ENCODE measurements at regions not wholly inside any gene's neighbourhood (a gene's known extent, or its start where the extent isn't known, plus 50 kb on each side); places are given as distances from the start of the nearest gene placed in this dataset.

- H3K4me3 Mint-ChIP-seq, result no peak overlapping the region
- WGBS (ENCODE audit: extremely low coverage, insufficient read length, low lambda C conversion rate), result no CpG with 5 or more reads among the region's 5 CpGs
These were observed 282.9 kb downstream of the RMST start for GRCh38 chr12:97745406-97746101.

More at GRCh38 chr12:97745406-97746101, 282.9 kb downstream of the RMST start:
- Histone ChIP-seq H3K27me3 (ENCODE audit: insufficient read depth, low read length) (no peaks in the 10 kb centered on the region), H2AK5ac (ENCODE audit: insufficient read length, low read length) (no peak overlapping the region), H3T11ph (ENCODE audit: low read length) (no peak overlapping the region), H4K20me1 (ENCODE audit: control insufficient read depth, insufficient read depth, insufficient read length) (no peaks in the 10 kb centered on the region), H3K79me1 (ENCODE audit: insufficient read depth, low read depth, low read length, poor library complexity, severe bottlenecking) (no peaks in the 10 kb centered on the region), H3K4me2 (ENCODE audit: insufficient read depth, insufficient read length, low read length) (no peak overlapping the region), H3K9me3 (ENCODE audit: control insufficient read depth, low read depth, low read length) (no peaks in the 10 kb centered on the region), H3K27ac (ENCODE audit: insufficient read length, low read depth, low read length) (no peak overlapping the region), H3K23me2 (ENCODE audit: insufficient read length, low read depth, low read length, poor library complexity, severe bottlenecking) (no peaks in the 10 kb centered on the region), H2AFZ (ENCODE audit: low read length) (no peak overlapping the region), H3K4me1 (ENCODE audit: insufficient read depth, low read length) (no peaks in the 10 kb centered on the region), H3K4ac (ENCODE audit: low read depth, low read length) (no peak overlapping the region), H4K5ac (ENCODE audit: insufficient read length, low read depth, low read length) (no peak overlapping the region), H3K9ac (ENCODE audit: extremely low read depth, insufficient read length, low read length) (no peak overlapping the region), H2BK12ac (ENCODE audit: insufficient read length, low read depth, low read length) (no peak overlapping the region), H2BK15ac (ENCODE audit: low read depth, low read length) (no peak overlapping the region), H3K79me2 (ENCODE audit: insufficient read depth, low read length) (no peaks in the 10 kb centered on the region), H3K23ac (ENCODE audit: insufficient read length, low read depth, low read length) (no peak overlapping the region), H4K8ac (replicated peaks; ENCODE audit: insufficient read length, low read depth, low read length) (no peak overlapping the region), H3K14ac (ENCODE audit: insufficient read depth, low read length) (no peak overlapping the region), H4K91ac (ENCODE audit: insufficient read length, low read depth, low read length) (no peak overlapping the region), H2BK5ac (ENCODE audit: insufficient read length, low read length) (no peak overlapping the region), H2BK120ac (ENCODE audit: low read depth, low read length, poor library complexity, severe bottlenecking) (no peak overlapping the region), H3K18ac (ENCODE audit: insufficient read length, low read depth, low read length) (no peak overlapping the region), H2BK20ac (ENCODE audit: low read depth, low read length, poor library complexity, severe bottlenecking) (no peak overlapping the region), H3K56ac (ENCODE audit: insufficient read length, low read depth, low read length) (no peak overlapping the region)
- no peak for DNase-seq
- H3K9me3 Mint-ChIP-seq, result no peaks in the 10 kb centered on the region
- no peak overlapping the region for H3K27ac Mint-ChIP-seq
- H3K36me3 Mint-ChIP-seq (ENCODE audit: insufficient read depth in 1 of 3, low read depth in 3 of 3), result peaks cover 0 to 3% (median 0%) of the 10 kb centered on the region in 3 experiments; a peak in 1 of 7 replicates
- H3K4me1 Mint-ChIP-seq, result peaks cover 12 to 17% of the 10 kb centered on the region in 2 experiments
- no peak for TF ChIP-seq CTCF (conservative IDR thresholded peaks at IDR 0.05)
- H3K27me3 Mint-ChIP-seq (ENCODE audit: low read depth), result no peaks in the 10 kb centered on the region

Data from H9 (cell line).